ENCODE measurements at regions not wholly inside any gene's neighbourhood (a gene's known extent, or its start where the extent isn't known, plus 50 kb on each side); places are given as distances from the start of the nearest gene placed in this dataset.
"Not testable (repeated sequence)": the region's sequence is repeated elsewhere in the genome, so short reads cannot be mapped to it uniquely, and the experiment has no call there.

DNA sequence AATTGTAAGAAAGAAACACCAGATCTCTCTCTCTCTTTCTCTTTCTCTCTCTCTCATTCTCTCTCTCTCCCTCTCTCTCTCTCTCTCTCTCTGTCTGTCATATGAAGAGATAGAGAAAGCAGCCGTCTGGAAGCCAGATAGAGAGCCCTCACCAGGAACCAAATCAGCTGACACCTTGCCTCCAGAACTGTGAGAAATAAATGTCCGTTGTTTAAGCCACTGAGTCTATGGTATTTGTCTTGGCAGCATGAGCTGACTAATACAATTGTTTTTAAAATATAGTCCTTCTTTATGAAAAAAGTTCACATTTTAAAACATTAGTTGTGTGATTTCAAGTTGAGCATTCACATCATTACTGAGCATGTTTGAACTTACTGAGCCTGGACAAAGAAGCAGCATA lies 275.6 kb downstream of the CETN3 start:
- no peak for DNase-seq (ENCODE audit: low read depth in 3 of 3)

GRCh38 chr5:90131383-90132133 lies 278.0 kb downstream of the CETN3 start:
- no peak for DNase-seq (ENCODE audit: low read depth in 3 of 3)

GRCh38 chr5:90128551-90128950 lies 281.0 kb downstream of the CETN3 start:
- no peak for DNase-seq (ENCODE audit: low read depth in 3 of 3)

- no peak for DNase-seq (ENCODE audit: low read depth in 3 of 3)
These were observed 290.0 kb downstream of the CETN3 start for GRCh38 chr5:90119531-90119971.

DNA sequence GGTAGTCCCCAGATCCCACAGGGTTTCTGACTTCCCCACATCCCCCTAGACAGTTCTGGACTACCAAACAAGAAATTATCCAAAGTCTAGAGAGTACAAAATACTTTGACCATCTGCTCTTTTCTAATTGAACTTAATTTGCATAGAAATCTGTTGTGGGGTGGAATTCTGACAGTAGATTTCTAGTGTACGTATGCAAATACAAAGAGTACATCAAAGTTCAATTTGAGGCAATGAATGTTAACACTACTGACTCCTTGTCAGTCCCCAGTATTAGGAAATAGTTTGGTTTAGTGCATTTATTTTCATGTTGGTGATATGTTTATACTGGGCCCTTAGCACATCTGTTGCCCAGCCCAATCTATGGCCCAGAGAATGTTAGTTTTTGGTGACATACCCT lies 292.6 kb downstream of the CETN3 start:
- DNase-seq (ENCODE audit: low read depth in 3 of 3) = no peak

- no peak for DNase-seq (ENCODE audit: low read depth in 3 of 3)
These were observed 296.4 kb downstream of the CETN3 start for GRCh38 chr5:90113108-90113507.

DNA sequence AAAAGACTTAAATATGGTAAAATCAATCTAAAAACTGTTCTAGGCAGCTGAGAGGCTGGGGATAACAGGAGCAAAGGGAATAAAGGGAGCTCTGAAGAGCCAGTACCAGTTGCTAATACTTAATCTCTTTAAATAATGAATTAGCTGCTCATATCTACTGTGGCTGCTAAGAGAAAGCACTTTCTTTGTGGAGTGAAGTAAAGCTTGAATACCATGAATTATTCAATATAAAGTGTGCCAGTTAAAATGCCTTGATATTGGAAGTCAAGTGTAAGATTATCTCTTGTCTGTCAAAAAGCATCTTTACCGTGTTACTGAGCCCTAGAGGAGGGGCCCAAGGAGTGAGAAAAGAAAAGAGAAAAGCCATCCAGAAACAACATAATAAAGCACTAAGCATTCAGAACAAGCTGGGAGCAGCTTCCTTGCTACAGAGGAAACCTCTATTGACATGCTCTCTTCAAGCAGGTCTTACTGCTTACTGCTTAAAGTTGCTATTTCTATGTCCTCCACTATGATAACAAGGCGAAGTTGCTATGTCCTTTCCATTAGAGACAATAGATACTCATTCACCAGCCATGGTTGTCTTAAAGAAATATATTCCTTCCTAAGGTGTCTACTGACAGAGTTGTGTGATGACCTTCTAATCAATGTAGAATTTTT lies 297.4 kb downstream of the CETN3 start:
- no peak for DNase-seq (ENCODE audit: low read depth in 3 of 3)

- DNase-seq (ENCODE audit: low read depth in 3 of 3) = no peak
These were observed 298.1 kb downstream of the CETN3 start for GRCh38 chr5:90111364-90112032.

DNA sequence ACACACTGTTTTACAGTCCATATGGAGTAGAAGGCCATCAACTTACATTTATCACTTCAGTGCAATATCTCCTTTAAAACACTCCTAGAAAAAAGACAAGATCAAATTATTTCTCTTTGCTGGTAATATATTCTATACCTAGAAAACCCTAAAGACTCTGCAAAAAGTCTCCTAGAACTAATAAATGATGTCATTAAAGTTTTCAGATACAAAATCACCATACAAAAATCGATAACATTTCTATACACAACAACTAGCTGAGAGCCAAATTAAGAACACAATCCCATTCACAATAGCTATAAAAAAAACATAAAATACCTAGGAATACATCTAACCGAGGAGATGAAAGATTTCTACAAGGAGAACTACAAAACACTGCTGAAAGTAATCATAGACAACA lies 300.3 kb downstream of the CETN3 start:
- DNase-seq (ENCODE audit: low read depth in 3 of 3) = no peak

GRCh38 chr5:90099099-90099498 lies 310.5 kb downstream of the CETN3 start:
- DNase-seq (ENCODE audit: low read depth in 3 of 3) = no peak

GRCh38 chr5:90097082-90097477 lies 312.5 kb downstream of the CETN3 start:
- no peak for DNase-seq (ENCODE audit: low read depth in 3 of 3)

GRCh38 chr5:90096415-90097081 lies 313.0 kb downstream of the CETN3 start:
- no peak for DNase-seq (ENCODE audit: low read depth in 3 of 3)

DNA sequence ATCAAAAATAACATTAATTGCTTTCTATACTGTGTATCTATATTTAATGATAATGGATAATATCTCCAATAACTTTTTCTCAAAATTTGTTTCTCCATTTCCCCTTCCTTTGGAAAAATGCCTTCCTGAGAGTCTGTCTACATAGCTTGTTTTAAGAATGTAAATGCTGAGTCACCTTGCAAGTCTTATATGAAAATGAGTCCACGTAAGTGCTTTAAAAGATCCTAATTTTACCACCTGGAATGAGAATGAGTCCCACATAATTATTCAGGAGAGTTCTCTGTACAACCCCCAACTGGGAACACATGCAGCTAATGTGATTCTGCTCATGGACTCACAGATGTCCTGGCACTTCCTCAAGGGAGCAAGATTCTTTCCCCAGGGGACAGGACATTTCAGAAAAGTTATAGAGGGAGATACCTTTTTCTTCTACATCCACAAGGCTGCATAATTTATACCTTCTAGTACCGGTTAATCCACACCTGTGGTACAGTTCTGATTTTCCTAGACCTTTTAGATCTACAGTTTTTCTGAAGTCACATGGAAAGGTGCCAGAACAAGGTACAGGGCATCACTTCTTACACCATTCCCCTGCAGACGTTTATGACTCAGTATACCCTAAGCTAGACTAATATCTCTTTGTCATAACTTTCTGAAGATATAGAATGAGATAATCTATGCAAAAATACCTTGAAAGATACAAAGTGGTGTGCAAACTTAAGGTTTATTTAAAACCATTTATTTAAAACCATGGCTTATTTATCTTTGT lies 314.1 kb downstream of the CETN3 start:
- DNase-seq (ENCODE audit: low read depth in 3 of 3) = no peak

DNA sequence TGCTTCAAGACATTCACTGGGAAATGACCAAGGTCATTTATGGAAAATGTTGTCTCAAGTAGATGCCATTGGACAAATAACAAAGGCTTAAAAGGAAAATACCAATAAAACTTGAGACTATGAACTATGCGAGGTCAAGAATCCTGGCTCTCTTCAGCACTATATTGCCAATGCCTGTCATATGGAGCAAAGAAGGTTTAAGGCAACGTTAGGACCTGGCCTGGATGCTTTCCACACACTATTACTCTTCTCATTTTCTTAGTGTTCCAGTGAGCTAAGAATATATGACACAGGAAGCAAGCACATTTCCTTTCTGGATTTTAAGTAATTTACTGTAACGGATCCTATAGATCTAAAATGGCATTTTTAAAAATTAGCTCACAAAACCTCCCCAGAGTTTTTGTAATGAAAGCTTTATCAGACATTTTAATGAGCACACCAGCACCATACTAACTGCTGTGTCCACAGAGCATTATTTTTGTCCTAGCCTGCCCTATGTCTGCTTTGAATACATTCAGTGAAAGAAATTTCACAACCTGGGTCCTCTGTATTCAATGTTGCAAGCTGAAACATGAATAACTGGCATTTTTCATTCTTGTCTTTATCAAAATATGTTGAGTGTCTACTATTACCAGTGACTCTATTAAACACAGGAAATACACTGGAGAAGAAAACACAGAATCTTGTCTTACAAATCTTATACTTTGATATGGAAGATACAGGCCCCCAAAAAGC lies 315.6 kb downstream of the CETN3 start:
- DNase-seq (ENCODE audit: low read depth in 3 of 3) = no peak

DNA sequence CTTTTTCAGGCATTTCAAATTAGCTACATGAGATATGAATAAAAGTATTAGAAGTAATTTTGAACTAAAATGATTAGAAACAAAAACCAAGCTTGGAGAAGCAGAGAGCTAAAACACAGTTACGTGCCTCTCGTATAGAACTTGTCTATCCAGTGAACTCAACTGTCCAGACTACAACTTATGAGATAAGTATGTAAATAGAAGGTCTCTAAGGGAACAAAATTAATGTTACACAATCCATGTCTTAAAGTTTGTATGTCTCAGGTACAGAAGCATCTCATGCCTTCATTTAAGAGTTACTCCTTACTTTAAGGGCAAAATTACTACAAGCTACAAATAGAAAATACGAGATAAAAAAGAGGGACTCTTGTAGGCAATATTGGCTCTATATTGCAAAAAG lies 316.8 kb downstream of the CETN3 start:
- DNase-seq (ENCODE audit: low read depth in 3 of 3) = no peak

GRCh38 chr5:90084342-90084741 lies 325.2 kb downstream of the CETN3 start:
- DNase-seq (ENCODE audit: low read depth in 3 of 3) = no peak

GRCh38 chr5:90073026-90073570 lies 336.5 kb downstream of the CETN3 start:
- not testable (repeated sequence) for DNase-seq (ENCODE audit: low read depth in 3 of 3)

- no peak for DNase-seq (ENCODE audit: low read depth in 3 of 3)
These were observed 337.9 kb downstream of the CETN3 start for GRCh38 chr5:90071656-90072055.

- no peak for DNase-seq (ENCODE audit: low read depth in 3 of 3)
These were observed 338.5 kb downstream of the CETN3 start for GRCh38 chr5:90071066-90071465.

DNA sequence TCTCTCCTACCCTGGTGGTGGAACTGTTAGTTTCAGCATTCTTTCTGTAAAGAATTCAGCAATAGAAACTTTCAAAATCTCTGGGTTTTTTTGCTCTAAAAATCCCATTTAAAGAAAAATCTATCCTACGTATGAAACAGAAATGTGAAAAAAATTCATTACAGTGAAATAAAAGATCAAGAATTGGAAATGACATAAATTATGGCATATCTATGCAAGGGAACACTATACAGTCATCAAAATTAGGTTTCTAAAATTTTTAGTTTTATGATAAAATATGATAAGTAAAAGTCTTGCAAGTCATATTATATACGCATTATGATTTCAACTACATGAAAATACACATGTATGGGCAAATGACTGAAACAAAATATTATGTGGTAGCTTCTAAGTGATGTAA lies 342.6 kb downstream of the CETN3 start:
- DNase-seq (ENCODE audit: low read depth in 3 of 3) = no peak
